HuH-7 (cell line): ENCODE measurements at regions not wholly inside any gene's neighbourhood (a gene's known extent, or its start where the extent isn't known, plus 50 kb on each side); places are given as distances from the start of the nearest gene placed in this dataset.

Source experiments
- DNase-seq: peaks from one replicate; pipeline ENCODE4 v3.0.0; 2011; ENCODE audit warnings: low spot score

GRCh38 chr13:105135852-105136615, 1399.4 kb downstream of the EFNB2 start:
- no peak for DNase-seq

- DNase-seq: no peak
These were observed 1407.7 kb downstream of the EFNB2 start for GRCh38 chr13:105127732-105128131.

DNA sequence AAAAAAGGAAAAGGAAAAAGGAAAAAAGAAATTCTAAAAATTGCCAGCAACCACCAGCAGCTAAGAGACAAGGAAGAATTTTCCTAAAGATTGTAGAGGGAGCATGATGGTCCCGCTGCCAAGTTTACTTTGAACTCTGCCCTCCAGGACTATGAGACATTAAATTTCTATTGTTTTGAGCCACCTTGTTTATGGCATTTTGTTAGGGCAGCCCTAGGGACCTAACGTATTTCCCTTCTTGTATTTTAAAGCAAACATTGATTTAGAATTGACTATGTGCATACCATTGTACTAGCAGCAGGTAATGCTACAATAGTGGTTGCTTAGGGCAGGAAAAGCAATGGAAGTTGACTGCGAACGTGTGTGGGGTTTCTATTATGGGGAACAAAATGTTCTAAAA, 1414.2 kb downstream of the EFNB2 start:
- DNase-seq: no peak

- no peak for DNase-seq
These were observed 1417.0 kb downstream of the EFNB2 start for GRCh38 chr13:105118426-105118985.

DNA sequence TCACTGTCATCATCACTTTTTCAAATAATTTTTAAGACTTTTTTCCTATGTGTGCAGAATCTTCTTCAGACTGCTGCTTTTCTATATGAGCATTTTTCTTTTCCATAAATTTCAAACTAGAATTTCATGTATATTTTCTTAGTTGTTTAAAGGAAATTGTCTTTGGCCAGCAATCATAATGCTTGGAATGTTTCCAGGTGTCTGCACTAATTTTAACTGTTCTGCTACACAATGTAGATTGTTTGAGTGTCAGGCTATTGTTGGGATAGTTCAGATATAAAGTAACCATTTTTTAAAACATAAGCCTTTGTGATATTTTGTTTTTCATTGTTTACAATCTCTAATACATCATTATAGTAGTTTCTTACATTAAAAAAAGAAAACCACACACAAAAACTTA, 1418.5 kb downstream of the EFNB2 start:
- no peak for DNase-seq

DNA sequence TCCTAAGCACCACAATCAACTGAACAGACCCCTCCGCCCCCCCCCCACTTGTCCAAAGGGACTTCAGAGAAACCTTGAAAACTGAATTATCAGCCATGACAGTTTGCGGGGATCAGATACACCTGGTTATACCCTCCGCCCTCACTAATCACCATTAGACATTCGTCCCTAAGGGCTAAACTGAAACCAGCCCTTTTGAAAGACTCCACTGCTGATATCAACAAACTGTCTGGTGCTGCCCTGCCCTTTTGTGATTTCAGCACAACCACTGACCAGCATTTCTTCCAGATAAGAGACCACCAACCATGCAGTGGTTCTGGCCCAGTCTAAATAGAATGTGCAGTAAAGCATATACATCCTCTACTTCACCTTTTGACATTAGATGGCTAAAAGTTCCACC, 1422.9 kb downstream of the EFNB2 start:
- DNase-seq: no peak

GRCh38 chr13:105107781-105108180, 1427.7 kb downstream of the EFNB2 start:
- DNase-seq: no peak

DNA sequence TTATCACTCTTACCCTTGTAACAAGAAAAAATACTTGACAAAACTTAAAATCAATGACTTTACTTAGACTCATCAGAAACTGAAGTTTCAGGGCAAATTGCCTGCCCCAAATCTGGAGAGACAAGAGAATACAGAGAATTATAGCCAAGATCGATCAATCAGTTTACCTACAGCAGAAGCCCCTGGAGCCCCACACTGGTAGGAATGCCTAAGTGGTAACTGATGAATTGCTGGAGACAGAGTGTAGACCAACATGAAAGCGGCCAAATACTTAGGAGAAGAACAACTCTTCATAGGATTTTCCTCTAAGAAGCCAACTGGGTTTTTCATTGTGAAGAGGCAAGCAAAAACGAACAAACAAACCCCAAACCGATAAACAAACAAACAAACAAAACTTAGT, 1430.0 kb downstream of the EFNB2 start:
- DNase-seq: no peak

DNA sequence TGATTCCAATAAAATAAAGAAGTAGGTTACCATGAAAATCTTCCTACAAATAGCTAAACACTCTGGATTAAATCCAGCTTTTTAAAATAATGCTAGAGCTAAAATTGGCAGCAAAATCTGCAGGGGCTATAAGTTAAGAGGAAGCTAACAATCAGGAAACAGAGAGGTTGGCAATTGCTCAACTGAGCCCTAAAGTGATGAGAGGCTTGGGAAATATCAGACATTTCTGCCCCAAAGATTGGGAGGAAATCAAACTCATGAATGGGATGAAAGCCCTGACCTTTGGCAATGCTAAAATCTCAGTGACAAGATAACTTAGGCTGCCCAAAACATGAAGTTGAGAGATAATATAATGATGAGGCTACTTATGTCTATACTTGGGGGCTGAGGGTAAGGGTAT, 1437.9 kb downstream of the EFNB2 start:
- DNase-seq: no peak

DNA sequence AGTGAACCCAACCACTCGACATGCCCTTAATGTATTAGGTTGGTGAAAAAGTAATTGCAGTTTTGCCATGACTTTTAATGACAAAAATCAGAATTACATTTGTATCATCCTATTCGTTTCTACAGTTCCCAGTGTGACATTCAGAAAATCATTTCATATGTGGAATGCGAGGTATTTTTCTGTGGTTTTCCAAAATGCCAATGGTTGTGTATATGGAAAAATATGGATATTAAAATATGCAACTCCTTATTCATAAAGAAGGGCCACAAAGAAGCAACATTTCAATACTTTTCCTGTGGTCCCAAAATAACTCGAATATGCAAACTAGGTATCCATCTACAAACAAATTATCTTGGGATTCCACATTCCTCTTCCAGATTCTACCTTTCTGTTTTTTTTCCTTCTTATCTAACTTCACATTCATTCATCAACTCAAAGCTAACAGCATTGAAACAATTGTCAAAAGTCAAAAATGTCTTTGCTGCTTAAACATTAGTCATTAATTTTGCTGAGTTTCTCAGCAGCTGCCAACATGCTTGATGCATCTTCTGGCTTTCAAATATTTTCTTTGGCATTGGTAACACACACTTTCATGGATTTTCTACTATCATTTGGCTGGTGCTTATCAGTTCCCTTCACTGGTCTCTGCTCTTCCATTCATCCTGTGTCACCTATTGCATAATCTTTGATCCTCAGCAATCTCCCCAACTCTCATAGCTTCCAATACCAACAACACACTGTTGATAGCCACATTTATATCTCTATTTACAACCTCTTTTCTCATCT, 1445.4 kb downstream of the EFNB2 start:
- no peak for DNase-seq

- DNase-seq: no peak
These were observed 1447.5 kb downstream of the EFNB2 start for GRCh38 chr13:105087945-105088344.

DNA sequence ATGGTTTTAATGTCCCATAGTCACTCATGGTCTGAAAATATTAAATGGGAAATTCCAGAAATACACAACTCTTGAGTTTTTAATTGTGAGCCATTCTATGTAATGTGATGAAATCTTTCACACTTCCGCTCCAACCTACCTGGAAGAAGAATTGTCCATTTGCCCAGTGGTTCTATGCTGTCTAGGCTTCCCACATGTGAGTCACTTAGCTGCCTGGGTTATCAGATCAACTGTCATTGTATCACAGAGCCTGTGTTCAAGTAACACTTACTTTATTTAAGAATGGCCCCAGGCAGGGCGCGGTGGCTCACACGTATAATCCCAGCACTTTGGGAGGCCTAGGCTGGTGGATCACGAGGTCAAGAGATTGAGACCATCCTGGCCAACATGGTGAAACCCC, 1450.5 kb downstream of the EFNB2 start:
- no peak for DNase-seq

DNA sequence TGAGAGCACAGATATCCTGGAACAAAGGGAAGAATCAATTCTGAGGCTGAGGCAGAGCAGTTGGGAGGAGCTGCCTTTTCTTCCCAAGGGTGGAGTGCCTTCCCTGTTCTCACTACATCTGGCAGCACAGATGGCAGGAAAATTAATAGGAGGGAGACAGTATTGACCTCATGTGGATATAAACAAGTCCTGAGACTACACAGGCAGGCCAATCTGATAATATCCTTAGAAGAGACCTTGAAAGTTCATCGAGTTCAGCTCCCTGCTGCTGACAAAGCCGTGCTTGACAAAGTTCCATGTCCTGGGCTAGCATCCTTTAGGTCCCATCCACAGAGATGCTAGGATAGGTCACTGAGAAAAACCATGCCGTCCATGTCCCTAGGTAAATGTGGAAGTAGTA, 1451.5 kb downstream of the EFNB2 start:
- DNase-seq: no peak

DNA sequence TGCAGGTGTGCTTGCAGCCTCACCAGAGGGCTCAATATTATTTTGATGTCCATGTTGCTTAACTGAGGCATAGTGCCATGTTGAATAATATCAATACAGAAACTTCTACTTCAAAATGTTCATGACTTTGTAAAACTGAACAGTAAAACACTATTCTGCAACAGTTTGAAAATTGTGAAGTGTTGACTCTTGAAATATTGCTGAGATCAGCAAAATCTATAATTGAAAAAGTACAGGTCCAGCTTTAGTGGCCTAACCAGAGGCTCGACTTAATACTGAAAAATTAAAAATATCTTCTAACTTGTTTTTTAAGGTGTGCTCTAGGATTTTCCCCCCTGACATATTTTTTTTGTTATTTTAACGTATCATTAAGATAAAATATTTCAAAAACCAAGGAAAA, 1460.7 kb downstream of the EFNB2 start:
- no peak for DNase-seq

- no peak for DNase-seq
These were observed 1462.4 kb downstream of the EFNB2 start for GRCh38 chr13:105073041-105073440.

DNA sequence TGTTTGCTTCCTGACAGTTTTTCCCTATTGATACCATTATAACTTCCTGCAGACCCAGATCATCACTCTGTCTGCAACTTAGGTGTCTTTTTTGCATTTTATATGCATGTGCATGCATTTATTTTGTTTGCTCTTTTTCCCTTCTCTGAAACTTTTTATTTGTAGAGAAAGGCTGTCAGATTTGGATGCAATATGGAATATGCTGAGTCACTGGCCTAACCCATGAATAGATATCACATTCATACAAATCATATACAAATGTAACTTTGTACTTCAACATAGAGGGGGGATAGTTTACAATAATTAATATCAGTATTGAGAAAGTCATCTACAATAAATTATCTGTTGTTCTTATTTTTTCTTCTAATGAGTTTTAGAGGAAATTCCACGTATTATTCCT, 1465.0 kb downstream of the EFNB2 start:
- DNase-seq: no peak

GRCh38 chr13:105069106-105069505, 1466.4 kb downstream of the EFNB2 start:
- no peak for DNase-seq

GRCh38 chr13:105063676-105064075, 1471.8 kb downstream of the EFNB2 start:
- no peak for DNase-seq

GRCh38 chr13:105059786-105060185, 1475.7 kb downstream of the EFNB2 start:
- no peak for DNase-seq

DNA sequence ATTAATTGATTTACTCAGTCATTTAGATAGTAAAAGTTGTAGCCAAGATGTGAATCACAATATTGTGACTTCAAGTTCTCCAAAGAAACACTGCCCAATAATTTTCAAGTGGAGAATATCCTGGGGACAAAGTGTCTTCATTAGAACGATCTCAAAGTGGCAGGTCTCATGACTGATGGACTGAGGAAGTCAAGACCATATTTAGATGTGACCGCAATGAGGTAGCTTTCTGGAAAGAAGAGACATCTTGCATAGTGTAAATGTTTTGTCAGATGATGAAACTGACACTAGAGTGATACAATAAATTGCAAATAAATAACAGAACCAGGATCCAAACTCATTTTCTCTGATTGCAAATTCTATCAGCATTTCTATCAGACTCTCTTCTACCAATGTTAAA, 1476.9 kb downstream of the EFNB2 start:
- DNase-seq: no peak

- no peak for DNase-seq
These were observed 1482.8 kb downstream of the EFNB2 start for GRCh38 chr13:105052711-105053110.

GRCh38 chr13:105050686-105051085, 1484.8 kb downstream of the EFNB2 start:
- DNase-seq: no peak

- DNase-seq: no peak
These were observed 1486.8 kb downstream of the EFNB2 start for GRCh38 chr13:105048677-105049076.
